IMR-90 (cell line): ENCODE measurements at regions not wholly inside any gene's neighbourhood (a gene's known extent, or its start where the extent isn't known, plus 50 kb on each side); places are given as distances from the start of the nearest gene placed in this dataset.

Experiments
- ATAC-seq: fragments of 200-7000 bp; cut with Tn5 transposase; 2 replicates; pipeline ENCODE4 v1.9.1; 2020; ENCODE audit warnings: low read depth, mild to moderate bottlenecking, moderate library complexity
- BruUV-seq: library from RNA; stranded (reverse); fragments of 400-500 nt; replicated peaks from 2 replicates; lab custom pipeline; 2021; lab: Mats Ljungman, UMichigan
- CTCF ChIA-PET: fragments of 300-600 bp; formaldehyde crosslinking; extraction: SDS; loops from one replicate; lab custom pipeline; 2021; ENCODE audit warnings: antibody characterized with exemption; lab: Yijun Ruan, JAX
- POLR2A ChIA-PET: fragments of 300-600 bp; sonication (Branson Sonifier 250); formaldehyde crosslinking; loops from one replicate; lab custom pipeline; 2022; ENCODE audit warnings: antibody characterized with exemption; ENCODE audit not compliant: unreplicated experiment; lab: Charles Lee
- DNase-seq: peaks from one replicate; pipeline ENCODE4 v3.0.0; 2013
- H2AFZ ChIP-seq: replicated peaks from 2 replicates; pipeline ENCODE3; 2013; ENCODE audit warnings: low read length, mild to moderate bottlenecking; ENCODE audit not compliant: poor library complexity
- H2AK5ac ChIP-seq: 2 replicates; pipeline ENCODE4 v1.6.1; 2013; ENCODE audit warnings: low read depth, low read length, inconsistent platforms
- H2AK9ac ChIP-seq: replicated peaks from 2 replicates; pipeline ENCODE3; 2013; ENCODE audit warnings: mild to moderate bottlenecking, low read depth, low read length, moderate library complexity; ENCODE audit not compliant: poor library complexity
- H2BK120ac ChIP-seq: 2 replicates; pipeline ENCODE4 v1.6.1; 2013; ENCODE audit warnings: low read depth, low read length, inconsistent platforms
- H2BK15ac ChIP-seq: 3 replicates; pipeline ENCODE4 v1.6.1; 2013; ENCODE audit warnings: low read depth, low read length, inconsistent platforms
- H2BK20ac ChIP-seq: 2 replicates; pipeline ENCODE4 v1.6.1; 2013; ENCODE audit warnings: low read depth, mild to moderate bottlenecking, inconsistent platforms, low read length, moderate library complexity
- H2BK5ac ChIP-seq: 2 replicates; pipeline ENCODE4 v1.6.1; 2013; ENCODE audit warnings: mild to moderate bottlenecking, low read depth, low read length, inconsistent platforms; ENCODE audit not compliant: poor library complexity, severe bottlenecking
- H3K14ac ChIP-seq: replicated peaks from 2 replicates; pipeline ENCODE4 v1.6.1; 2013; ENCODE audit warnings: low read depth, low read length, inconsistent platforms
- H3K18ac ChIP-seq: 2 replicates; pipeline ENCODE4 v1.6.1; 2013; ENCODE audit warnings: low read depth, low read length, control low read depth
- H3K23ac ChIP-seq: 2 replicates; pipeline ENCODE4 v1.6.1; 2013; ENCODE audit warnings: low read depth, low read length, inconsistent platforms
- H3K27ac ChIP-seq: 2 replicates; pipeline ENCODE4 v1.5.1; 2013; ENCODE audit warnings: mild to moderate bottlenecking, control low read depth, low read length; ENCODE audit not compliant: insufficient read depth
- H3K27me3 ChIP-seq: 2 replicates; pipeline ENCODE4 v1.6.1; 2013; ENCODE audit warnings: low read length; ENCODE audit not compliant: control insufficient read depth, insufficient read depth
- H3K36me3 ChIP-seq: 2 replicates; pipeline ENCODE4 v1.6.1; 2013; ENCODE audit warnings: low read length, mixed read lengths; ENCODE audit not compliant: control insufficient read depth, insufficient read depth
- H3K4ac ChIP-seq: 2 replicates; pipeline ENCODE4 v1.6.1; 2013; ENCODE audit warnings: low read depth, low read length, inconsistent platforms
- H3K4me1 ChIP-seq: 2 replicates; pipeline ENCODE4 v1.6.1; 2013; ENCODE audit warnings: low read length, mixed read lengths; ENCODE audit not compliant: control insufficient read depth, insufficient read depth
- H3K4me2 ChIP-seq: 2 replicates; pipeline ENCODE4 v1.6.1; 2013; ENCODE audit warnings: low read depth, mild to moderate bottlenecking, control low read depth, low read length, moderate library complexity
- H3K4me3 ChIP-seq: 2 replicates; pipeline ENCODE4 v1.5.1; 2013; ENCODE audit warnings: low read depth, mild to moderate bottlenecking, control low read depth, low read length, moderate library complexity; ENCODE audit not compliant: insufficient read depth
- H3K56ac ChIP-seq: 2 replicates; pipeline ENCODE4 v1.6.1; 2013; ENCODE audit warnings: low read length, inconsistent platforms; ENCODE audit not compliant: insufficient read depth; ENCODE audit errors: extremely low read depth
- H3K79me1 ChIP-seq, 2 experiments: 2 replicates each; pipeline ENCODE4 v1.6.1; 2013; ENCODE audit warnings: low read length in 2 of 2, inconsistent platforms in 1 of 2, low read depth in 1 of 2
- H3K9ac ChIP-seq: 2 replicates; pipeline ENCODE4 v1.6.1; 2013; ENCODE audit warnings: low read depth, low read length, control low read depth
- H3K9me1 ChIP-seq: 2 replicates; pipeline ENCODE4 v1.6.1; 2013; ENCODE audit warnings: low read length, inconsistent platforms; ENCODE audit not compliant: insufficient read depth
- H3K9me3 ChIP-seq: 2 replicates; pipeline ENCODE4 v1.6.1; 2013; ENCODE audit warnings: low read length; ENCODE audit not compliant: control insufficient read depth, insufficient read depth
- H4K20me1 ChIP-seq: 2 replicates; pipeline ENCODE4 v1.6.1; 2013; ENCODE audit warnings: low read length, inconsistent platforms; ENCODE audit not compliant: insufficient read depth
- H4K5ac ChIP-seq: 2 replicates; pipeline ENCODE4 v1.6.1; 2013; ENCODE audit warnings: mild to moderate bottlenecking, low read depth, low read length, control low read depth
- H4K8ac ChIP-seq, 2 experiments: 2 replicates each; pipeline ENCODE4 v1.6.1; 2013; ENCODE audit warnings: low read depth in 2 of 2, low read length in 2 of 2, control low read depth in 1 of 2, inconsistent platforms in 1 of 2
- H4K91ac ChIP-seq: 2 replicates; pipeline ENCODE4 v1.6.1; 2013; ENCODE audit warnings: low read depth, low read length, inconsistent platforms; ENCODE audit not compliant: insufficient read depth
- CHD1 ChIP-seq: IDR thresholded peaks from 2 replicates; pipeline ENCODE4 v1.6.1; 2012; ENCODE audit warnings: low read depth, low read length, improper control_type of control experiment
- CTCF ChIP-seq: conservative IDR thresholded peaks from 2 replicates; pipeline ENCODE4 v1.5.1; 2012; ENCODE audit warnings: mild to moderate bottlenecking, low read depth, low read length, improper control_type of control experiment
- FOS ChIP-seq: fragments of 150-350 bp; IDR thresholded peaks from 2 replicates; pipeline ENCODE4 v1.6.1; 2016; ENCODE audit warnings: low read depth, low read length
- MAFK ChIP-seq: IDR thresholded peaks from 2 replicates; pipeline ENCODE4 v1.6.1; 2012; ENCODE audit warnings: low read depth, low read length, improper control_type of control experiment
- MAZ ChIP-seq: IDR thresholded peaks from 2 replicates; pipeline ENCODE4 v1.6.1; 2012; ENCODE audit warnings: low read depth, mild to moderate bottlenecking, low read length, improper control_type of control experiment, moderate library complexity, borderline replicate concordance
- MXI1 ChIP-seq: IDR thresholded peaks from 2 replicates; pipeline ENCODE4 v1.6.1; 2012; ENCODE audit warnings: low read depth, mild to moderate bottlenecking, low read length, moderate library complexity, borderline replicate concordance
- POLR2A ChIP-seq: IDR thresholded peaks from 2 replicates; pipeline ENCODE4 v1.6.1; 2012; ENCODE audit warnings: mild to moderate bottlenecking, low read depth, low read length
- RAD21 ChIP-seq: IDR thresholded peaks from 2 replicates; pipeline ENCODE4 v1.6.1; 2012; ENCODE audit warnings: low read length, improper control_type of control experiment
- RFX5 ChIP-seq: IDR thresholded peaks from 2 replicates; pipeline ENCODE4 v1.8.0; 2012; ENCODE audit warnings: low read depth, mild to moderate bottlenecking, low read length, moderate library complexity
- SMC3 ChIP-seq: fragments of 150-350 bp; IDR thresholded peaks from 2 replicates; pipeline ENCODE4 v1.6.1; 2016; ENCODE audit warnings: low read depth, mild to moderate bottlenecking, antibody characterized with exemption, low read length, moderate library complexity
- USF2 ChIP-seq: fragments of 150-350 bp; IDR thresholded peaks from 2 replicates; pipeline ENCODE4 v1.6.1; 2017; ENCODE audit warnings: mild to moderate bottlenecking, antibody characterized with exemption, low read length, low read depth
- WGBS, 2 experiments: methylation state at CpG; one replicate each; pipeline versions ENCODE4 v1.1.5 to v1.1.7; 2013; ENCODE audit warnings: missing lambda C conversion rate in 2 of 2; ENCODE audit not compliant: insufficient read length in 1 of 2; ENCODE audit errors: extremely low coverage in 2 of 2; 5-methylcytosine and 5-hydroxymethylcytosine counted together
- dilution Hi-C: fragments of 300-500 bp; cut with HindIII; formaldehyde crosslinking; loops from one replicate; pipeline ENCODE4 v1.14.3; 2018; ENCODE audit warnings: low sequenced_read_pairs; ENCODE audit not compliant: unreplicated experiment
- in situ Hi-C: fragments of 300-500 bp; cut with MboI; formaldehyde crosslinking; loops from 3 replicates; pipeline ENCODE4 v1.14.3; 2019; ENCODE audit warnings: low sequenced_read_pairs, inconsistent platforms, mixed read lengths
- intact Hi-C: fragments of 100-400 bp; cut with micrococcal nuclease; formaldehyde crosslinking; loops from 2 replicates; pipeline ENCODE4 v1.10.0; 2022

- Histone ChIP-seq H4K8ac (no peak overlapping the region), H2AFZ (no peak overlapping the region), H3K4me3 (no peak overlapping the region), H2BK15ac (no peak overlapping the region), H3K4ac (no peak overlapping the region), H3K9me1 (no peaks in the 10 kb centered on the region), H3K27me3 (peaks cover 4% of the 10 kb centered on the region), H2BK5ac (no peak overlapping the region), H2AK9ac (no peak overlapping the region), H3K4me1 (no peaks in the 10 kb centered on the region), H2BK120ac (no peak overlapping the region), H2AK5ac (no peak overlapping the region), H3K4me2 (no peak overlapping the region), H3K23ac (no peak overlapping the region), H4K91ac (no peak overlapping the region), H3K18ac (no peak overlapping the region), H3K56ac (no peak overlapping the region), H4K5ac (no peak overlapping the region), H2BK20ac (no peak overlapping the region), H3K9ac (no peak overlapping the region), H3K36me3 (no peaks in the 10 kb centered on the region), H4K20me1 (no peaks in the 10 kb centered on the region), H3K79me1 (no peaks in the 10 kb centered on the region), H3K9me3 (no peaks in the 10 kb centered on the region), H3K27ac (no peak overlapping the region), H3K14ac (no peak overlapping the region)
- ChIA-PET POLR2A (no interaction called here), CTCF (no interaction called here)
- DNase-seq (no peak), ATAC-seq (no peak)
- dilution Hi-C loops (no loop called here), intact Hi-C loops (loop anchor here (10.0 kb wide), 1 partner anchor 617 kb away; the partner anchor contains the start of gene JMY), in situ Hi-C loops (loop anchor here (10.0 kb wide), 1 partner anchor 287 kb away; no protein-coding TSS in a partner anchor)
- no TSS peak for BruUV-seq
- TF ChIP-seq CTCF (no peak), MAZ (no peak), RFX5 (no peak), RAD21 (no peak), USF2 (no peak), CHD1 (no peak), FOS (no peak), POLR2A (no peak), MXI1 (no peak), SMC3 (no peak), MAFK (no peak)
- WGBS, 2 experiments: 100% methylated on average over 1 of the region's 7 CpGs; no CpG with 5 or more reads in 1 of the 2 experiments
Measured at GRCh38 chr5:79851391-79851863, 139.6 kb downstream of the MTX3 start.
